OCI-LY1 (cell line): ENCODE measurements at regions not wholly inside any gene's neighbourhood (a gene's known extent, or its start where the extent isn't known, plus 50 kb on each side); places are given as distances from the start of the nearest gene placed in this dataset.

Experiments used
- H2AFZ ChIP-seq: fragments of 200-600 bp; sonication (generic), shearing (Covaris generic); 2 replicates; pipeline ENCODE4 v1.6.0; 2014; ENCODE audit warnings: antibody characterized with exemption, mild to moderate bottlenecking, low read length
- H3F3A ChIP-seq: fragments of 200-600 bp; sonication (generic), shearing (Covaris generic); 2 replicates; pipeline ENCODE4 v1.6.0; 2014; ENCODE audit warnings: mild to moderate bottlenecking, antibody characterized with exemption, low read length, moderate library complexity; ENCODE audit not compliant: insufficient read depth
- H3K27ac ChIP-seq: fragments of 200-600 bp; sonication (generic); 2 replicates; pipeline ENCODE4 v1.5.1; 2014; ENCODE audit warnings: low read length, mixed run types, mild to moderate bottlenecking, low read depth; ENCODE audit not compliant: poor library complexity, severe bottlenecking
- H3K27me3 ChIP-seq: fragments of 200-600 bp; sonication (generic); 2 replicates; pipeline ENCODE4 v1.6.0; 2014; ENCODE audit warnings: antibody characterized with exemption, mild to moderate bottlenecking, low read length, moderate library complexity; ENCODE audit not compliant: insufficient read depth
- H3K36me3 ChIP-seq: fragments of 200-600 bp; sonication (generic); 2 replicates; pipeline ENCODE4 v1.6.1; 2014; ENCODE audit warnings: mild to moderate bottlenecking, antibody characterized with exemption, low read length, moderate library complexity, mixed read lengths; ENCODE audit not compliant: insufficient read depth
- H3K4me1 ChIP-seq: fragments of 200-600 bp; sonication (generic); 2 replicates; pipeline ENCODE4 v1.5.1; 2014; ENCODE audit warnings: mild to moderate bottlenecking, low read length, moderate library complexity; ENCODE audit not compliant: insufficient read depth, severe bottlenecking
- H3K4me2 ChIP-seq: fragments of 200-600 bp; sonication (generic), shearing (Covaris generic); 2 replicates; pipeline ENCODE4 v1.6.1; 2014; ENCODE audit warnings: low read length
- H3K4me3 ChIP-seq: fragments of 200-600 bp; sonication (generic); 2 replicates; pipeline ENCODE4 v1.5.1; 2014; ENCODE audit warnings: low read length, low read depth, mild to moderate bottlenecking, mixed read lengths; ENCODE audit not compliant: poor library complexity, severe bottlenecking
- H3K79me2 ChIP-seq: fragments of 200-600 bp; shearing (Covaris generic); 2 replicates; pipeline ENCODE4 v1.6.1; 2016; ENCODE audit warnings: mixed run types, low read length, mixed read lengths; ENCODE audit not compliant: insufficient read depth
- H3K9ac ChIP-seq: fragments of 200-600 bp; sonication (generic), shearing (Covaris generic); 2 replicates; pipeline ENCODE4 v1.6.1; 2014; ENCODE audit warnings: mild to moderate bottlenecking, low read length, mixed read lengths
- H3K9me2 ChIP-seq: fragments of 200-600 bp; sonication (generic), shearing (Covaris generic); 2 replicates; pipeline ENCODE4 v1.6.1; 2014; ENCODE audit warnings: low read depth, mild to moderate bottlenecking, low read length, mixed read lengths
- H3K9me3 ChIP-seq: fragments of 200-600 bp; shearing (Covaris generic); 2 replicates; pipeline ENCODE4 v1.6.1; 2014; ENCODE audit warnings: low read length, mixed read lengths
- H4K20me1 ChIP-seq: fragments of 200-600 bp; sonication (generic), shearing (Covaris generic); 2 replicates; pipeline ENCODE4 v1.6.0; 2016; ENCODE audit warnings: mild to moderate bottlenecking, low read length; ENCODE audit not compliant: insufficient read depth
- EZH2 ChIP-seq: fragments of 200-600 bp; sonication (generic), shearing (Covaris generic); IDR thresholded peaks from 2 replicates; pipeline ENCODE4 v1.8.0; 2017; ENCODE audit warnings: borderline replicate concordance, mixed run types, mild to moderate bottlenecking, antibody characterized with exemption, low read length, moderate library complexity, mixed read lengths
- TF ChIP-seq, protein P1 (sequence below): fragments of 200-600 bp; sonication (generic), shearing (Covaris generic); IDR thresholded peaks from 2 replicates; pipeline ENCODE4 v1.5.1; 2017; ENCODE audit warnings: mild to moderate bottlenecking, antibody characterized with exemption, low read length, moderate library complexity, mixed read lengths

DNA sequence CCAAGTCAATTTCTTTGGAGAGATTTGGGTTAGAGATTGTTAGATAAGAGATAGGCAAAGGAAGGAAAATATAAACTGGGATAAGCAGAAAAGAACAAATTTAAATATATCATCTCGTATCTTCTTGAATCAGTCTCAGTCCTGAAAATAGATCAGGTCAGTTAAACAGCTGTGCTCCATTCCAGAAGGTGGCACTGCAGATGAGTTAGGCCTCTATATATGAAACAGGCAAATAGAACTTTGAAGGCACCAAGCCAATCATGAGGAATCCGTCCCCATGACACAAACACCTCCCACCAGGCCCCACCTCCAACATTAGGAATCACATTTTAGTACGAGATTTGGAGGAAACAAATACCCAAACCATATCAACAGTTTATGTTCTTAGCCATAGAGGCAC lies 605.5 kb upstream of the USP15 start:
- Histone ChIP-seq H3K27me3 (no peaks in the 10 kb centered on the region), H2AFZ (no peak overlapping the region), H3K9ac (no peak overlapping the region), H3K4me1 (no peaks in the 10 kb centered on the region), H3K9me3 (no peaks in the 10 kb centered on the region), H3F3A (no peaks in the 10 kb centered on the region), H3K9me2 (no peaks in the 10 kb centered on the region), H3K4me3 (no peak overlapping the region), H3K36me3 (no peaks in the 10 kb centered on the region), H3K4me2 (no peak overlapping the region), H3K79me2 (no peaks in the 10 kb centered on the region), H3K27ac (no peak overlapping the region), H4K20me1 (no peaks in the 10 kb centered on the region)
- TF ChIP-seq, protein P1, sequence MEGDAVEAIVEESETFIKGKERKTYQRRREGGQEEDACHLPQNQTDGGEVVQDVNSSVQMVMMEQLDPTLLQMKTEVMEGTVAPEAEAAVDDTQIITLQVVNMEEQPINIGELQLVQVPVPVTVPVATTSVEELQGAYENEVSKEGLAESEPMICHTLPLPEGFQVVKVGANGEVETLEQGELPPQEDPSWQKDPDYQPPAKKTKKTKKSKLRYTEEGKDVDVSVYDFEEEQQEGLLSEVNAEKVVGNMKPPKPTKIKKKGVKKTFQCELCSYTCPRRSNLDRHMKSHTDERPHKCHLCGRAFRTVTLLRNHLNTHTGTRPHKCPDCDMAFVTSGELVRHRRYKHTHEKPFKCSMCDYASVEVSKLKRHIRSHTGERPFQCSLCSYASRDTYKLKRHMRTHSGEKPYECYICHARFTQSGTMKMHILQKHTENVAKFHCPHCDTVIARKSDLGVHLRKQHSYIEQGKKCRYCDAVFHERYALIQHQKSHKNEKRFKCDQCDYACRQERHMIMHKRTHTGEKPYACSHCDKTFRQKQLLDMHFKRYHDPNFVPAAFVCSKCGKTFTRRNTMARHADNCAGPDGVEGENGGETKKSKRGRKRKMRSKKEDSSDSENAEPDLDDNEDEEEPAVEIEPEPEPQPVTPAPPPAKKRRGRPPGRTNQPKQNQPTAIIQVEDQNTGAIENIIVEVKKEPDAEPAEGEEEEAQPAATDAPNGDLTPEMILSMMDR: peak; percentile 26; the same call in 1 of the 2 replicates
- TF ChIP-seq EZH2: no peak

DNA sequence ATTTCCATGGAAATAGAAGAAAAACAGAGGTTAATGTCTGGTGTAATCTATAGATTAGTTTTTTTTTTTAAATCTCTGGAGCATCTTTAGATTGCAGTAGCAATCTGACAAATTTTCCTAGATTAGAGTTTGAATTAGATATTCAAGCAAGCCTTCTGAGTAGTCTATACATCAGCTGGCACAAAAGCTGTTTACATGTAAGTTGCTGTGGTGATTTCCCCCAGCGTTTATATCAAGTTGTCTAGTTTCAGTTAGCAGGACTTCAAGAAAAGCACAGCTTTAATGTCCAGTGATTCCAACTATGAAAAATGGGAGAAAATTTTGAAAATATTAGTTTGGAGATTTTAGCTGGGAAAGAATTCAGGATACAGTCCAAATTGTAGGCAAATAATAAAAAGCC lies 605.0 kb upstream of the USP15 start:
- Histone ChIP-seq H3K79me2 (no peaks in the 10 kb centered on the region), H3K27me3 (no peaks in the 10 kb centered on the region), H3K4me1 (no peaks in the 10 kb centered on the region), H3K4me3 (no peak overlapping the region), H3K27ac (no peak overlapping the region), H3K36me3 (no peaks in the 10 kb centered on the region), H3F3A (no peaks in the 10 kb centered on the region), H4K20me1 (no peaks in the 10 kb centered on the region), H3K9me2 (no peaks in the 10 kb centered on the region), H3K9me3 (no peaks in the 10 kb centered on the region), H3K4me2 (no peak overlapping the region), H3K9ac (no peak overlapping the region), H2AFZ (no peak overlapping the region)
- TF ChIP-seq, protein P1: no peak
- TF ChIP-seq EZH2: no peak

DNA sequence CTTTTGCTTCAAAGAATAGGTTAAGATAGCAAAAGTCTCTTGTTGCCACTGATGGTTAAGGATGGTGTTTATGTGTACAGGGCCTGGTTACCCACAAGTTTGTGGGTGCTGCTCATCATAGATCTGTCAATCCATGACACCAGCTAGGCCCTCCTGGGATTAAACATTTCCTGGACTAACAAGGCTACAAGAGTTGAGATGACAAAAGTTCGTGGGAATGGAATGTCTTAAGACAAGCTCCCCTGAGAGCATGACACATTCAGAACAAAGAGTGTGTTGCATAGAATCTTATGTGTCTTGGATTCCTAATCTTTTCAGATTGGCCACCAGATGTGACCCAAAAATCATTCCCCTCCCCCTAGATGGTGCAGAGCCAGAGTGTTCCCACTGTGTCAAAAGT lies 592.5 kb upstream of the USP15 start:
- Histone ChIP-seq H3K9ac (no peak overlapping the region), H4K20me1 (no peaks in the 10 kb centered on the region), H3F3A (no peaks in the 10 kb centered on the region), H3K4me3 (no peak overlapping the region), H3K9me3 (no peaks in the 10 kb centered on the region), H3K27ac (no peak overlapping the region), H3K9me2 (no peaks in the 10 kb centered on the region), H3K79me2 (no peaks in the 10 kb centered on the region), H3K36me3 (no peaks in the 10 kb centered on the region), H3K4me2 (no peak overlapping the region), H2AFZ (no peak overlapping the region), H3K4me1 (no peaks in the 10 kb centered on the region), H3K27me3 (no peaks in the 10 kb centered on the region)
- TF ChIP-seq, protein P1: no peak
- no peak for TF ChIP-seq EZH2
